SK-N-SH (cell line): ENCODE measurements at regions not wholly inside any gene's neighbourhood (a gene's known extent, or its start where the extent isn't known, plus 50 kb on each side); places are given as distances from the start of the nearest gene placed in this dataset.

Experiments
- CHD2 ChIP-seq: fragments of 150-350 bp; IDR thresholded peaks from 2 replicates; pipeline ENCODE4 v1.6.1; 2018; ENCODE audit warnings: low read length; ENCODE audit not compliant: partially characterized antibody
- RAD21 ChIP-seq: IDR thresholded peaks from 2 replicates; pipeline ENCODE4 v1.6.1; 2012; ENCODE audit warnings: mild to moderate bottlenecking, low read length
- REST ChIP-seq: IDR thresholded peaks from 2 replicates; pipeline ENCODE4 v1.6.1; 2012; ENCODE audit warnings: mild to moderate bottlenecking, low read depth, low read length, moderate library complexity
- TCF12 ChIP-seq: IDR thresholded peaks from 2 replicates; pipeline ENCODE4 v1.4.0; 2012
- USF2 ChIP-seq: fragments of 150-350 bp; IDR thresholded peaks from 2 replicates; pipeline ENCODE4 v1.6.1; 2017; ENCODE audit warnings: antibody characterized with exemption, low read length, low read depth, borderline replicate concordance
- ZBTB33 ChIP-seq: IDR thresholded peaks from 2 replicates; pipeline ENCODE4 v1.4.0; 2012; ENCODE audit warnings: low read depth, borderline replicate concordance
- TF ChIP-seq, protein P1 (sequence below): fragments of 200-600 bp; sonication (generic); IDR thresholded peaks from 2 replicates; pipeline ENCODE4 v1.6.1; 2017; ENCODE audit warnings: antibody characterized with exemption, mild to moderate bottlenecking, moderate library complexity

- TF ChIP-seq, protein P1, sequence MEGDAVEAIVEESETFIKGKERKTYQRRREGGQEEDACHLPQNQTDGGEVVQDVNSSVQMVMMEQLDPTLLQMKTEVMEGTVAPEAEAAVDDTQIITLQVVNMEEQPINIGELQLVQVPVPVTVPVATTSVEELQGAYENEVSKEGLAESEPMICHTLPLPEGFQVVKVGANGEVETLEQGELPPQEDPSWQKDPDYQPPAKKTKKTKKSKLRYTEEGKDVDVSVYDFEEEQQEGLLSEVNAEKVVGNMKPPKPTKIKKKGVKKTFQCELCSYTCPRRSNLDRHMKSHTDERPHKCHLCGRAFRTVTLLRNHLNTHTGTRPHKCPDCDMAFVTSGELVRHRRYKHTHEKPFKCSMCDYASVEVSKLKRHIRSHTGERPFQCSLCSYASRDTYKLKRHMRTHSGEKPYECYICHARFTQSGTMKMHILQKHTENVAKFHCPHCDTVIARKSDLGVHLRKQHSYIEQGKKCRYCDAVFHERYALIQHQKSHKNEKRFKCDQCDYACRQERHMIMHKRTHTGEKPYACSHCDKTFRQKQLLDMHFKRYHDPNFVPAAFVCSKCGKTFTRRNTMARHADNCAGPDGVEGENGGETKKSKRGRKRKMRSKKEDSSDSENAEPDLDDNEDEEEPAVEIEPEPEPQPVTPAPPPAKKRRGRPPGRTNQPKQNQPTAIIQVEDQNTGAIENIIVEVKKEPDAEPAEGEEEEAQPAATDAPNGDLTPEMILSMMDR, result no peak
- peak; percentile 95 for TF ChIP-seq TCF12
- no peak for TF ChIP-seq CHD2
- no peak for TF ChIP-seq RAD21
- no peak for TF ChIP-seq USF2
- no peak for TF ChIP-seq REST
- TF ChIP-seq ZBTB33, result no peak
Observed at GRCh38 chr5:97839341-97840086, 656.5 kb upstream of the RIOK2 start.
